PFSK-1 (cell line): ENCODE measurements at regions not wholly inside any gene's neighbourhood (a gene's known extent, or its start where the extent isn't known, plus 50 kb on each side); places are given as distances from the start of the nearest gene placed in this dataset.

Experiments
- FOXP2 ChIP-seq: optimal IDR thresholded peaks from 2 replicates; pipeline ENCODE3; 2011; ENCODE audit warnings: borderline replicate concordance, control low read depth, inconsistent platforms; ENCODE audit not compliant: insufficient read depth; ENCODE audit errors: extremely low read length, extremely low read depth
- POLR2AphosphoS5 ChIP-seq: IDR thresholded peaks from 2 replicates; pipeline ENCODE4 v1.6.1; 2012; ENCODE audit warnings: low read depth, mild to moderate bottlenecking, control low read depth, low read length, moderate library complexity
- SIN3A ChIP-seq: IDR thresholded peaks from 2 replicates; pipeline ENCODE4 v1.6.1; 2012; ENCODE audit warnings: mild to moderate bottlenecking, low read length, moderate library complexity, borderline replicate concordance; ENCODE audit not compliant: insufficient read depth
- TAF1 ChIP-seq: IDR thresholded peaks from 2 replicates; pipeline ENCODE4 v1.6.1; 2012; ENCODE audit warnings: low read length, control low read depth, borderline replicate concordance; ENCODE audit not compliant: insufficient read depth
- TF ChIP-seq, protein P1 (sequence below), 2 experiments: IDR thresholded peaks; 2 replicates each; pipeline versions ENCODE4 v1.6.1 to v1.8.0; 2011 to 2012; ENCODE audit warnings: low read depth in 2 of 2, low read length in 2 of 2, control low read depth in 1 of 2, inconsistent platforms in 1 of 2, mild to moderate bottlenecking in 1 of 2, moderate library complexity in 1 of 2; ENCODE audit not compliant: insufficient read depth in 1 of 2

DNA sequence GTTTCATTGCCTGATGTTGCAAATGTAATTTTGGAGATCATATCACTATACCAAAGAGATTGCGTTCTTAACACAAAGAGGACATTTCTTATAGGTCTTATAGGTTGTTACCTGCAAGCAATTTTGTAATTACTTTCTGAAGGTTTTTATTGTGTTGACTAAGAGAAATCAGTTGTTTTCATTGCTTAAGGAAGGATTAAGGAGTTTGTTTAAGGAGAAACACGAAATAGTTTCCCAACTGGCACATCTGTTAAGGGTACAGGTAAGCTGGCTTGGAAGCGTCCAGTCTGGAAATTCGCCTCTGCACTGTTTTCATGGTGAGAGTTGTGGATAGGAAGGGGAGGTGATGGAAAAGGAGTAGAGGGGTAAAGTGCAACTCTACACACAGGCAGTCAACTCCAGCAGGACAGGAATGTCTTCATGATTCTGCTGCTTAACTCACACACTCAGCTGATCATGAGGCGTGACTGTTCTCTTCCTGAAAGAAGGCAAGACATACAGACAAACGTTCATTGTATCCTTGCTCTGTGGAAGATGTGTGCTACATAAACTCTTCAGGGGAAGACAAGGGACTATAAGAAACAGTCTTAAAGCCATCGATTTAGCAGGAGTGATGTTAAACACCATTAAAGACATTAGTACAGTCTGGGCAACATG, 61.4 kb upstream of the ACSL3 start:
- TF ChIP-seq POLR2AphosphoS5 (no peak), TAF1 (no peak), SIN3A (no peak), FOXP2 (no peak)
- TF ChIP-seq, protein P1, sequence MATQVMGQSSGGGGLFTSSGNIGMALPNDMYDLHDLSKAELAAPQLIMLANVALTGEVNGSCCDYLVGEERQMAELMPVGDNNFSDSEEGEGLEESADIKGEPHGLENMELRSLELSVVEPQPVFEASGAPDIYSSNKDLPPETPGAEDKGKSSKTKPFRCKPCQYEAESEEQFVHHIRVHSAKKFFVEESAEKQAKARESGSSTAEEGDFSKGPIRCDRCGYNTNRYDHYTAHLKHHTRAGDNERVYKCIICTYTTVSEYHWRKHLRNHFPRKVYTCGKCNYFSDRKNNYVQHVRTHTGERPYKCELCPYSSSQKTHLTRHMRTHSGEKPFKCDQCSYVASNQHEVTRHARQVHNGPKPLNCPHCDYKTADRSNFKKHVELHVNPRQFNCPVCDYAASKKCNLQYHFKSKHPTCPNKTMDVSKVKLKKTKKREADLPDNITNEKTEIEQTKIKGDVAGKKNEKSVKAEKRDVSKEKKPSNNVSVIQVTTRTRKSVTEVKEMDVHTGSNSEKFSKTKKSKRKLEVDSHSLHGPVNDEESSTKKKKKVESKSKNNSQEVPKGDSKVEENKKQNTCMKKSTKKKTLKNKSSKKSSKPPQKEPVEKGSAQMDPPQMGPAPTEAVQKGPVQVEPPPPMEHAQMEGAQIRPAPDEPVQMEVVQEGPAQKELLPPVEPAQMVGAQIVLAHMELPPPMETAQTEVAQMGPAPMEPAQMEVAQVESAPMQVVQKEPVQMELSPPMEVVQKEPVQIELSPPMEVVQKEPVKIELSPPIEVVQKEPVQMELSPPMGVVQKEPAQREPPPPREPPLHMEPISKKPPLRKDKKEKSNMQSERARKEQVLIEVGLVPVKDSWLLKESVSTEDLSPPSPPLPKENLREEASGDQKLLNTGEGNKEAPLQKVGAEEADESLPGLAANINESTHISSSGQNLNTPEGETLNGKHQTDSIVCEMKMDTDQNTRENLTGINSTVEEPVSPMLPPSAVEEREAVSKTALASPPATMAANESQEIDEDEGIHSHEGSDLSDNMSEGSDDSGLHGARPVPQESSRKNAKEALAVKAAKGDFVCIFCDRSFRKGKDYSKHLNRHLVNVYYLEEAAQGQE (IDR thresholded peaks at IDR 0.05; ENCODE audit: insufficient read depth in 1 of 2, low read depth in 2 of 2, low read length in 2 of 2) = no peak
